ENCODE measurements at regions not wholly inside any gene's neighbourhood (a gene's known extent, or its start where the extent isn't known, plus 50 kb on each side); places are given as distances from the start of the nearest gene placed in this dataset.

DNA sequence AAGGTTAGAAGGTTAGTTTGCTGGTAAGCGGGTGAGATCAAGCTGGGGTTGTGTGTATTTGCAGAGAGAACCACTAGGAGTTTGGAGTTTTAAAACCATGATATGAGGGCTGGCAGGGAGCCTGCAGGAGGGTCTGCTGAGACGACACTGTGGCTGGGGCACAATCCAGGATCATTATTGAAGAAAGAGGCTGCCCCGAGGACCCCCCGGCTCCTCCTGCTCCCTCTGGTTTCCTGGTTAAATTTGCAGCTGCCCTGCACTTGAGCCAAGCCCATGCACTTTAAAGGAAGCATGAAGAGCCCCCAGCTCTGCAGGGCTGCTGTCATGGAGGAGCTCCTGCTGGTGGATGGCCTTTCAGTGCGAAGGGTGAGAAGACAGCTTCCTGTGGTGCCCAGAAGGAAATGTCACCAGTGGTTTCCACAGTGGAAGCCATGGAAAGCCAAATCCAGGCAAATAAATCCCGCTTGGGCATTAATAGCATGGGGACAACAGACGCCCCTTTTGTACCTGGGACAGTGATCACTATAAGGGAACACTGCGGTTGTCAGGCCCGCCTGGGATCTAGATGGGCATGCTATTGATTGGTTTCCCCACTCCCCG is 140.7 kb downstream of the NSG2 start:
- Histone ChIP-seq H2BK5ac (ENCODE audit: low read depth, low read length) (no peak overlapping the region), H3K27ac (ENCODE audit: low read depth, low read length) (no peak overlapping the region), H3K14ac (ENCODE audit: insufficient read length) (no peak overlapping the region), H2BK120ac (replicated peaks; ENCODE audit: low read depth, low read length) (no peak overlapping the region), H3K79me1 (ENCODE audit: low read depth, low read length) (no peaks in the 10 kb centered on the region), H3K9me3 (ENCODE audit: insufficient read depth in 2 of 2, low read depth in 1 of 2, low read length in 1 of 2) (no peaks in the 10 kb centered on the region), H3K18ac (ENCODE audit: extremely low read depth, low read length) (no peak overlapping the region), H3K4ac (replicated peaks; ENCODE audit: insufficient read length, low read depth, low read length) (no peak overlapping the region), H3K27me3 (replicated peaks in 1 of 4; ENCODE audit: control insufficient read depth in 3 of 4, extremely low read depth in 1 of 4, insufficient read depth in 3 of 4, low read length in 3 of 4) (no peaks in the 10 kb centered on the region), H3K23ac (ENCODE audit: insufficient read length) (no peak overlapping the region), H4K5ac (ENCODE audit: insufficient read length, low read depth, low read length) (no peak overlapping the region), H3K23me2 (ENCODE audit: low read depth, low read length) (no peaks in the 10 kb centered on the region; the same call in 1 of the 2 replicates), H3K56ac (replicated peaks; ENCODE audit: insufficient read length, low read depth, low read length) (no peak overlapping the region), H4K8ac (ENCODE audit: extremely low read depth, insufficient read depth, low read length) (no peak overlapping the region), H3K9ac (replicated peaks in 1 of 4; ENCODE audit: extremely low read depth in 1 of 4, low read depth in 3 of 4, low read length in 3 of 4) (no peak overlapping the region), H3K79me2 (ENCODE audit: control insufficient read depth in 1 of 2, insufficient read depth in 2 of 2, low read length in 2 of 2) (no peaks in the 10 kb centered on the region), H2AFZ (ENCODE audit: low read length) (no peak overlapping the region; the same call in 1 of the 2 replicates), H4K20me1 (replicated peaks in 1 of 2; ENCODE audit: control insufficient read depth in 1 of 2, insufficient read depth in 2 of 2, low read length in 2 of 2) (no peaks in the 10 kb centered on the region), H2BK15ac (ENCODE audit: low read length) (no peak overlapping the region), H2AK5ac (ENCODE audit: low read depth, low read length) (no peak overlapping the region), H2BK12ac (ENCODE audit: low read depth, low read length) (no peak overlapping the region), H2BK20ac (ENCODE audit: low read length) (no peak overlapping the region), H4K91ac (replicated peaks; ENCODE audit: insufficient read length, low read length) (no peak overlapping the region), H3K4me3 (ENCODE audit: extremely low read depth in 1 of 4, insufficient read depth in 2 of 4, low read depth in 3 of 4, low read length in 4 of 4) (no peak overlapping the region), H3K4me1 (replicated peaks in 1 of 4; ENCODE audit: control insufficient read depth in 3 of 4, insufficient read depth in 4 of 4, low read length in 3 of 4) (no peaks in the 10 kb centered on the region), H3K4me2 (ENCODE audit: insufficient read depth in 1 of 2, low read depth in 2 of 2, low read length in 2 of 2) (no peak overlapping the region), H3K36me3 (ENCODE audit: control insufficient read depth in 2 of 4, insufficient read depth in 4 of 4, low read length in 3 of 4) (no peaks in the 10 kb centered on the region)
- POLR2A ChIA-PET (ENCODE audit: partially characterized antibody): interaction anchor here (0.6 to 0.9 kb wide), 2 partner anchors 18 to 72 kb away, joined by 3 to 4 read pairs; no protein-coding TSS in a partner anchor
- CTCF ChIA-PET (ENCODE audit: partially characterized antibody): interaction anchor here (0.6 kb wide), 1 partner anchor 12 kb away, joined by 3 read pairs; no protein-coding TSS in a partner anchor
- no peak for FAIRE-seq
- no peak for DNase-seq (ENCODE audit: low read depth in 1 of 2, low spot score in 2 of 2)
- 89% methylated on average over 10 of the region's 10 CpGs; no CpG with 5 or more reads in 1 of the 2 experiments for WGBS, 2 experiments (ENCODE audit: extremely low coverage in 1 of 2, insufficient coverage in 1 of 2, insufficient read length in 1 of 2, insufficient replicate concordance in 2 of 2, low coverage in 1 of 2, low lambda C conversion rate in 2 of 2, missing lambda C conversion rate in 1 of 2)
- TF ChIP-seq SIX5 (IDR thresholded peaks at IDR 0.05; ENCODE audit: low read depth, low read length): no peak
- no peak for TF ChIP-seq BRCA1 (IDR thresholded peaks at IDR 0.05; ENCODE audit: low read depth, low read length)
- no peak for TF ChIP-seq KDM1A (IDR thresholded peaks at IDR 0.05; ENCODE audit: borderline replicate concordance, low read length)
- TF ChIP-seq, protein P1, sequence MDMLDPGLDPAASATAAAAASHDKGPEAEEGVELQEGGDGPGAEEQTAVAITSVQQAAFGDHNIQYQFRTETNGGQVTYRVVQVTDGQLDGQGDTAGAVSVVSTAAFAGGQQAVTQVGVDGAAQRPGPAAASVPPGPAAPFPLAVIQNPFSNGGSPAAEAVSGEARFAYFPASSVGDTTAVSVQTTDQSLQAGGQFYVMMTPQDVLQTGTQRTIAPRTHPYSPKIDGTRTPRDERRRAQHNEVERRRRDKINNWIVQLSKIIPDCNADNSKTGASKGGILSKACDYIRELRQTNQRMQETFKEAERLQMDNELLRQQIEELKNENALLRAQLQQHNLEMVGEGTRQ (IDR thresholded peaks at IDR 0.05; ENCODE audit: low read length): no peak
- no peak for TF ChIP-seq SP2 (IDR thresholded peaks at IDR 0.05; ENCODE audit: low read length)
- TF ChIP-seq SP4 (IDR thresholded peaks at IDR 0.05; ENCODE audit: low read length): no peak
- TF ChIP-seq TBP (IDR thresholded peaks at IDR 0.05; ENCODE audit: low read depth, low read length): no peak
- no peak for TF ChIP-seq EP300 (IDR thresholded peaks at IDR 0.05; ENCODE audit: borderline replicate concordance in 1 of 2, low read depth in 2 of 2, low read length in 2 of 2)
- no peak for TF ChIP-seq SIN3A (conservative IDR thresholded peaks at IDR 0.05 in 1 of 2, IDR thresholded peaks at IDR 0.05 in 1 of 2; ENCODE audit: low read depth in 1 of 2, low read length in 2 of 2)
- TF ChIP-seq TCF12 (IDR thresholded peaks at IDR 0.05; ENCODE audit: low read depth, low read length): no peak
